IPS DF 19.7 (cell line): ENCODE measurements at regions not wholly inside any gene's neighbourhood (a gene's known extent, or its start where the extent isn't known, plus 50 kb on each side); places are given as distances from the start of the nearest gene placed in this dataset.

Experiments
- DNase-seq: peaks from one replicate; pipeline ENCODE4 v3.0.0-alpha.2; 2013; ENCODE audit warnings: low read depth, low spot score

- no peak for DNase-seq
Observed at GRCh38 chr10:4588824-4589223, 237.2 kb upstream of the AKR1E2 start.

GRCh38 chr10:4587466-4587865, 238.5 kb upstream of the AKR1E2 start:
- no peak for DNase-seq

DNA sequence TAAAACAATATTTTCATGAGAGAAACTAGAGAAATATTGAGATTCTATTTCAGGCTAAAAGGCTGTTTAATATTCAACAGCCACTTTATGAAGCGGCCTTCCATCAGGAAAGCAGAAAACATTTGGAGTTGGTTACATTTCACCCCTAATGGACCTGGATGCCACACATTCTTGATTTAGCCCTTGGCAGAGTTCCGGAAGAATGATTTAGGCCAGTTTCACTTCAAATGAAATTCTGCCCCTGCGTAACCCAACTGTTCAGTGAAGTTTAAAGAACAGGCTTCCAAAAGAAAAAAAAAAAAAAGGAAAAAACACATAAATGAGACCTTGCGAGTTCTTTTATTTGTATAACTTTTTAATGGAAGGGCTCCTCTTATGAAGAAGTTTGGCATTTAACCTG, 239.2 kb upstream of the AKR1E2 start:
- DNase-seq: no peak

DNA sequence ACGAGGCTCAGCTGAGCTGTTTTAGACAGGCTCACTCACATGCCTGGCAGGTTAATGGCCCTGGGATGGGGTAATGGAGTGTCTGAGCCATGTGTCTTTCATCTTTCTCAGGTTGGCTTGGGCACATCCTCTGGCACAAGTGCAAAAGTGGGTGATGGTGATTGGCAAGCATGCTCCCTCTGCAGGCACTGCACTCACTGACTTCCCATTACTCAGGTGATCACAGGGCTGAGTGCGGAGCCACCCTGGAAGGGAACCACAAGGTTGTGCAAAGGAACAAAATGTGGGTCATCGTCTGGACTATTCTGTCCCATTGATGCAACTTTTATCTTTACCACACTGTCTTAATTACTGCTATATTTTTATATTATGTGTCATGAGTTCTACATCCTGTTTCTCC, 244.1 kb upstream of the AKR1E2 start:
- no peak for DNase-seq

- no peak for DNase-seq
Observed at GRCh38 chr10:4579844-4580243, 246.2 kb upstream of the AKR1E2 start.

DNA sequence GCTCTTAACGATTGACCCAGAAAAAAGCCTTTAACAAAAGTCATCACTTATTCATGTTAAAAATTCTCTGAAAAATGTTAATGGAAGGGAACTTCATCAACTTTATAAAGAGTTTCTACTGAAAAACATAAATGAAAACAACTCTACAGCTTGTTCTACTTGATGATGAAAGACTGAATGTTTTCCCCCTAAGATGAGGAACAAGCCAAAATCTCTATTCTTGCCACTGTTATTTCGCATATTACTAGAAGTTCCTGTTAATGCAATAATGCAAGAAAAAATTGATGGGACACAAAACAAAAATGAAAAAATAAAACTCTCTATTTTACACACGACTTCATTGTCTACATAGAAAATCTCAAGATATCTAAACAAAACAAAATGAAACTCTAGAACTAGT, 249.8 kb upstream of the AKR1E2 start:
- no peak for DNase-seq

- DNase-seq: no peak
Observed at GRCh38 chr10:4569151-4569550, 256.9 kb upstream of the AKR1E2 start.

DNA sequence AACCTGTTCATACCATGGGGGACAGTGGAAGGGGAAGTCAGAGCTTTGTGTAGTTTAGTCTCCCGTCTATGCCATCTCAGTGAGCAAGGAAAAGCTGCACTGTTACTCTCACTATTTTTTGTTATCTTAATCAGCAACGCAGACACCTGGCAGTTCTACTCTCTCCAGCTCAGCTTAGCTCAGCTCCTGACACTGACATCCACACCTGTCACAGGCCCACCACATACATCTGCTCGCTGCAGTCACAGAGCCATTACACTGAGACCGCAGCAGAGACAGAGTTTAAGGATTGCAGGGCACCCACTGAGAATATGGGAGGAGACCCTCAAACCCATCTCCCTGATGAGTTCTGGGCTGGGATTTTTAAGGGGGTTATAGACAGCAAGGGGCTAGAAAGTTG, 257.3 kb upstream of the AKR1E2 start:
- DNase-seq: no peak

DNA sequence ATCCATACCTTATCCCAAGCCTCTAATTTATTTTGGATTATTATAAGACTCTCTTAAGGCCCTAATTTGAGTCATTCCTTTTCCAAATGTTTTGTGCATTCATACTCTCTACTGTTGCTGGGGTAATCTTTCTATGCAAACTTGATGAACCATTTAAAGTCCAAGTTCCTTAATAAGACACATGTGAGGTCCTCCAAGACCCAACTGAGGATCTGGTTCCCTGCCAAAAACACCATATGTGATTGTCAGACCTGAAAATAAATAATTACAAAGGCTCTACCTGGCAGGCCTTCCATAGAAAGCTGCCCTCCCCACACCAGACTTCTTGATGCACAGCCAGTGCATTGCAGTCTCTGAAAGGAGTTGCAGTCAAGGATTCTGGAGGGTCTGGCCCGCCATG, 257.9 kb upstream of the AKR1E2 start:
- no peak for DNase-seq

DNA sequence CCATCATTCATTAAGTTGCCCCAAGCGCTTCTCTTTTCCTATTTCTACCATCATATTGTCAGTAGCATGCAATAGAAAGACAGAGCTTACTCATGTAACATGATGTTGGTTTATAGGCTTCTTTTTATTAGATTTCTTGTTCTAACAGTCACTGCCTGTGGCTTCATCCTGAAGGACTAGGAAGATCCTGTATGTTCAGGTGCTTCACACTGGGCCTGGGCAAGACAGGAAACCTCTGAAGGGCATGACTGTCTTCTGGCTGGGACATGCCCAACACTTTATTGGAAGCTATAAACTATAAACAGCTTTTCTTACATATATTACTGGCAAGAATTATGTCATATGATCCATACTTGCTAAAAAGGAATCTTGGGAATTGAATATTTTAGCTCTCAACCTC, 258.4 kb upstream of the AKR1E2 start:
- DNase-seq: no peak

DNA sequence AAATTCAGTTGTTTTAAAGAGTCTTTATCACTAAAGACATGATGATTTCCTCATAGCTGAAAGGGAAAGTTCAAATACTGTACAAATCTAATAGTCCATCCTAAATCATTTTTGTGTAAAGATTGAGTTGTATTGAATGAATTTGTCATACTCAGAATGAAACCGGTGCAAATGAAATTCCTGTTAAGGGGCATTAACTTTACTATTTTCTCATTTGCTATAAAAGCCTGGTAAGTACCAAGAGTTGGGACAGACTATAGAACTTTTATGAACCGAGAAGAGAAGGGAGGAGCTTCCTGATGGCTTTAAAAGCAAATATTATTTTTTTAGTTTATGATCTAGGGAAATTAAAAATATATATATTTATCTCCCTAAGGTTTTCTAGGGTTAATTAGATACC, 260.0 kb upstream of the AKR1E2 start:
- DNase-seq: no peak

- DNase-seq: no peak
Observed at GRCh38 chr10:4561296-4561695, 264.7 kb upstream of the AKR1E2 start.

- DNase-seq: no peak
Observed at GRCh38 chr10:4557469-4557868, 268.5 kb upstream of the AKR1E2 start.

DNA sequence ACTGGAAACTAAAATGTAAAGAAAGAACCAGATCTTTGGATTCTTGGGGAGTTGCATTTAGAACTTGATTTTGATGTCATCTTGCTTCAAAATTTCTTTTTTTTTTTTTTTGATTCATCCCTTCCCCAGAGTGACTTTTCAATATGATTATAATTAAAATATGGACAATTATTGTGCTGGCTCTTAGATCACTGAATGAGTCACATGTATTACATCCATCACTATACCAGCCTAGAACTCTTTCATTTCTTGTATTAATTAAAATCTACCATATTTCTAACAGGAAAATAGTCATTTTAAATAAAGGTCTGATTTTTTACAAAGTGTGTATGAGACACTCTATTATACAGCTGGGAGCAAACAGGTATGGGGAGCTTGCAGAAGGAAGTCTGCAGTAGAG, 269.5 kb upstream of the AKR1E2 start:
- no peak for DNase-seq

DNA sequence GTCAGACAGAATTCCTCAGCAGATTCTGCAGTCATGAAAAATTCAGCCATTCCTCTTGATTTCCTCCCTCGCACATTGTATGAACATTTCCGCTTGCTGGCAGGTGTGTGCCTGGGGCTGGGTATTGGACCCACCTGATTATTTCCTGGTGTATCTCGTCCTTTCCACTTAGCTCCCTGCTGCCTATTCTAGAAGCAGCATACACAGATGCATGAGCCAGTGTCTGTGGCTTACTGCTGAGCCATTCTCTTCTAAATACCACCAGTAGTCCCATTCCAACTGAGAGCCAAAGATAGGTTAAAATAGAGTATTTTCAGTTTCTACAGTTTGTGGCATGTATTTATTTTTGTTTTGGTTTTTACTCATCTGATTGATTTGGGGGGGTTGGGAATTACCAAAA, 270.1 kb upstream of the AKR1E2 start:
- no peak for DNase-seq

DNA sequence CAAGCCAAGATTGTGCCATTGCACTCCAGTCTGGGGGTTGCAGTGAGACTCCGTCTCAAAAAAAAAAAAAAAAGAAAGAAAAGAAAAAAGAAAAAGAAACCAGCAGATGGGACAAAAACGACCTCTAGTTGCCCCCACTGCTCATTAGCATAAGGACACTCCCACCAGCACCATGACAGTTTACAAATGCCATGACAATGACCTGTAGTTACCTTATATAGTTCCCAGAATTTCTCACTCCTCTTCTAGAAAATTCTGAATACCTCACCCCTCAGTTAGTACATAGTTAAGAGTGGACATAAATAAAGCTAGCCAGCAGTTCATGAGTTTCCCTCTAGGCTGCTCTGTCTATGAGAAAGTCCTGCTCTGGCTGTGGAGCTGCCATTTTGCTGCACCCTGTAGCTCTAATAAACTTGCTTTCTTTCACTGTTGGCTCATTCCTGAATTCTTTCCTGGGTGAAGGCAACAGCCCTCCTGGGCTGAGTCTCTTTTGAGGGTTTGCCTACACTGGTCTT, 276.8 kb upstream of the AKR1E2 start:
- no peak for DNase-seq

DNA sequence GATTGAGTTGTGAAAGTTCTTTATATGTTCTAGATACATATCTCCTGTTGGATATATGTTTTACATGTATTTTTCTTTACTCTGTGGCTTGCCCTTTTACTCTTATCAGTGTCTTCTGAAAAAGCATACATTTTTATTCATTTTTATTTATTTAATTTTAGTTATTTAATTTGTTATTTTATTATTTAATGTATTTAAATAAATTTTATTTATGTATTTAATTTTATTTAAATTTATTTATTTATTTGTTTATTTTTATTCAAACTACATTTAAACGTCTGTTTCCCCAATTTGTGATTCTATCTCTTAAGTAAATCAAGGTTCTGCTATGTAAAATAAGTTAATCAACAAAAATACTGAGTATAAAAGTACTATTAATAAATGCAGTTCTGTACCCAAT, 279.1 kb upstream of the AKR1E2 start:
- no peak for DNase-seq

- DNase-seq: no peak
Observed at GRCh38 chr10:4546500-4546899, 279.5 kb upstream of the AKR1E2 start.

DNA sequence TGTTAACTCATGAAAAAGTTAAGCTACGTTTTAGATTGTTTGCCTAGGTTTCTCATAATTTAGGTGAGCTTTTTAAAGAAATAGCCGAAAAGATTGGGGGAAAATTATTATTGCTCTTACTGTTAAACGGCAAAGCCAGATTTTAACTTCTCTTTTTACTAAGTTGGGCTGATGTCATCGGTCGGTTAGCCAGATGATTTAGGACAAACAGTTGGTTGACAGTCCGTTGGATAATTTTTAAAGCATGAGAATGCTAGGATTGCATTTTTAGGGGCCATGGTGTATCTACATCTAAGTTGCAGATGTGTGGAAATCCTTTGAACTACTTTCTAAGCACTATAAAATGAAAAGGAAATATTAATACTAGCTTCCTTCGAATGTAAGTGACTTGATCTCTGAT, 280.9 kb upstream of the AKR1E2 start:
- DNase-seq: no peak

GRCh38 chr10:4543938-4544533, 282.0 kb upstream of the AKR1E2 start:
- no peak for DNase-seq

DNA sequence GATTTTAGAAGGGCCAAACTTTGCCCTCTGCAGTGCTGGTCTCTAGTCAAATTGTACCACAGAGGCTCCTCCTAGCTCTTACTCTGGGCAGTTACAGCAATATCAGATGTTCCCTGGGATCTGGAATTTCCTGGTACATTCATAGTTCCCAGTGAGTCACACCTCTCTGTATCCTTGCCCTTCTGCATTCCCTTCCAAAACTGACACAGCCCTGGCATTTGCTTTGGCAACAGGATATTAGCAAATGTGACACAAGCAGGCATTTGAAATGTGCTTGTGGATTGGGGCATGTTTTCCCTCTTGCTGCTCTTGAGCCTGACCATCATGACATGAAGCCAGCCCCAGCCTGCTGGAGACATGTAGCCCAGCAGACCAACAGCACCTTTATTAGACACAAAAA, 284.7 kb upstream of the AKR1E2 start:
- DNase-seq: no peak

GRCh38 chr10:4538016-4538415, 288.0 kb upstream of the AKR1E2 start:
- DNase-seq: no peak

GRCh38 chr10:4535521-4535920, 290.5 kb upstream of the AKR1E2 start:
- DNase-seq: no peak

DNA sequence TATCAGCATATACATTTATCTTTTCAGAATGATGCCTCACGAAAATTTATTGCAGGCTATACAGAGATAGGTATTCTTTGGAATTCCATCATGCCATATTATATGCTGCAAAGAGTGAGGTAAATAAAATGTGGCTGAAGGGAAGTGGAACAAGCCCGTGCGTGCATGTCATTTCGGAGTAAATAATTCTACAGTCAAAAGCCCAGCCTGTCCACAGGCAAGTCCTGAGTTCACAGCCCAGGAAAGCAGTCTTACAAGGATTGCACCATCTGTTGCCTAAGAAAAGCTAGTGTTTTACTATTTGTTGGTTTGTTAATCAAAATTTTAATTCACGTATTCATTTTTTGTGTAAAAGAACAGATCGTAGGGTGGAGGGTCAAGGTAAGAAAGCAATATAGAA, 292.4 kb upstream of the AKR1E2 start:
- no peak for DNase-seq
